SK-N-SH (cell line): ENCODE measurements at regions not wholly inside any gene's neighbourhood (a gene's known extent, or its start where the extent isn't known, plus 50 kb on each side); places are given as distances from the start of the nearest gene placed in this dataset.

Source experiments
- CTCF ChIP-seq: fragments of 200-600 bp; sonication (generic); IDR thresholded peaks from 2 replicates; pipeline ENCODE4 v1.6.1; 2017; ENCODE audit warnings: antibody characterized with exemption, mild to moderate bottlenecking, moderate library complexity
- EZH2phosphoT487 ChIP-seq: fragments of 200-600 bp; sonication (generic); IDR thresholded peaks from 2 replicates; pipeline ENCODE4 v1.6.1; 2017; ENCODE audit warnings: low read depth, mixed run types, mild to moderate bottlenecking, antibody characterized with exemption, moderate library complexity, borderline replicate concordance
- FOXM1 ChIP-seq: IDR thresholded peaks from 2 replicates; pipeline ENCODE4 v1.4.0; 2012; ENCODE audit warnings: low read depth, mild to moderate bottlenecking
- JUND ChIP-seq: IDR thresholded peaks from 2 replicates; pipeline ENCODE4 v1.4.0; 2012
- MEF2A ChIP-seq: IDR thresholded peaks from 2 replicates; pipeline ENCODE4 v1.4.0; 2012; ENCODE audit warnings: low read depth, borderline replicate concordance
- POLR2AphosphoS5 ChIP-seq: IDR thresholded peaks from 2 replicates; pipeline ENCODE4 v1.6.1; 2012; ENCODE audit warnings: low read depth, low read length
- RAD21 ChIP-seq: IDR thresholded peaks from 2 replicates; pipeline ENCODE4 v1.6.1; 2012; ENCODE audit warnings: mild to moderate bottlenecking, low read length
- REST ChIP-seq: IDR thresholded peaks from 2 replicates; pipeline ENCODE4 v1.6.1; 2012; ENCODE audit warnings: mild to moderate bottlenecking, low read depth, low read length, moderate library complexity
- RFX5 ChIP-seq: IDR thresholded peaks from 2 replicates; pipeline ENCODE4 v1.6.1; 2012; ENCODE audit warnings: mild to moderate bottlenecking, improper control_type of control experiment, low read length
- SIN3A ChIP-seq: IDR thresholded peaks from 2 replicates; pipeline ENCODE4 v1.6.1; 2012; ENCODE audit warnings: low read depth, mild to moderate bottlenecking, low read length, moderate library complexity, borderline replicate concordance
- TEAD4 ChIP-seq: IDR thresholded peaks from 2 replicates; pipeline ENCODE4 v1.4.0; 2012; ENCODE audit warnings: mild to moderate bottlenecking, borderline replicate concordance; ENCODE audit not compliant: insufficient read depth
- USF1 ChIP-seq: IDR thresholded peaks from 2 replicates; pipeline ENCODE4 v1.4.0; 2012; ENCODE audit warnings: low read depth, borderline replicate concordance

GRCh38 chr13:86121881-86122280 is 322.7 kb upstream of the SLITRK6 start:
- TF ChIP-seq CTCF, result no peak
- no peak for TF ChIP-seq USF1
- no peak for TF ChIP-seq EZH2phosphoT487
- TF ChIP-seq MEF2A, result no peak
- no peak for TF ChIP-seq REST
- no peak for TF ChIP-seq POLR2AphosphoS5
- TF ChIP-seq TEAD4, result no peak
- no peak for TF ChIP-seq JUND
- TF ChIP-seq RFX5, result no peak
- no peak for TF ChIP-seq FOXM1
- TF ChIP-seq RAD21, result no peak
- TF ChIP-seq SIN3A, result no peak
